Liver (tissue), 3 donors: ENCODE measurements at regions not wholly inside any gene's neighbourhood (a gene's known extent, or its start where the extent isn't known, plus 50 kb on each side); places are given as distances from the start of the nearest gene placed in this dataset.

Experiments used
- GABPA ChIP-seq, 2 donors: IDR thresholded peaks in 1 of 2; conservative IDR thresholded peaks in 1 of 2; 2 replicates each; pipeline ENCODE4 v1.6.1; 2016; ENCODE audit warnings: antibody characterized with exemption in 2 of 2, mild to moderate bottlenecking in 1 of 2, moderate library complexity in 1 of 2
- TAF1 ChIP-seq: conservative IDR thresholded peaks from 2 replicates; pipeline ENCODE4 v1.6.1; 2016; ENCODE audit warnings: antibody characterized with exemption, mild to moderate bottlenecking
- TF ChIP-seq, protein P1 (sequence below): fragments of 150-350 bp; IDR thresholded peaks from 2 replicates; pipeline ENCODE4 v1.5.1; 2017; ENCODE audit warnings: improper control_type of control experiment, low read depth, low read length; ENCODE audit not compliant: missing input control
- TF ChIP-seq, protein P2 (sequence below): IDR thresholded peaks from 2 replicates; pipeline ENCODE4 v1.6.1; 2016; ENCODE audit warnings: antibody characterized with exemption
- TF ChIP-seq, protein P3 (sequence below): IDR thresholded peaks from 2 replicates; pipeline ENCODE4 v1.6.1; 2016; ENCODE audit warnings: antibody characterized with exemption, mild to moderate bottlenecking
- donor health status: healthy.
- donor health status: healthy.

DNA sequence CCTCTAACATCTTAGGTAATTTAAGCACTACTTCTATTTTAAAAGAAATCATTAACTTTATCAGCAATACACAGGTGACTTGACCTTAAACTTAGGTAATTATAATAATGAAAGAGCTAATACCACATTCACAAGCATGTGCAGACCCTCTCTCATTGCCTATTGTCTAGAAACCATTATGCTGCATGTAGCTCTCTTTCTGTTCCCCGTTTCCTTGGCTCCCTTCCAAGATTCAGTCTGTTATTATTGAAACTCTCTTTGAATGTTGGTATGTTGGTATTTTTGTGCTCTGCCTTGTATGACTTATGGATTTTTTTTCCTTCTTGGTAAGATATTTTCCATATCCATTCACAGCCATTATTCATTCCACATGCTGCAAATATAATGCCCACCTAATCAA, 201.2 kb downstream of the CDCA7 start:
- TF ChIP-seq, protein P1, sequence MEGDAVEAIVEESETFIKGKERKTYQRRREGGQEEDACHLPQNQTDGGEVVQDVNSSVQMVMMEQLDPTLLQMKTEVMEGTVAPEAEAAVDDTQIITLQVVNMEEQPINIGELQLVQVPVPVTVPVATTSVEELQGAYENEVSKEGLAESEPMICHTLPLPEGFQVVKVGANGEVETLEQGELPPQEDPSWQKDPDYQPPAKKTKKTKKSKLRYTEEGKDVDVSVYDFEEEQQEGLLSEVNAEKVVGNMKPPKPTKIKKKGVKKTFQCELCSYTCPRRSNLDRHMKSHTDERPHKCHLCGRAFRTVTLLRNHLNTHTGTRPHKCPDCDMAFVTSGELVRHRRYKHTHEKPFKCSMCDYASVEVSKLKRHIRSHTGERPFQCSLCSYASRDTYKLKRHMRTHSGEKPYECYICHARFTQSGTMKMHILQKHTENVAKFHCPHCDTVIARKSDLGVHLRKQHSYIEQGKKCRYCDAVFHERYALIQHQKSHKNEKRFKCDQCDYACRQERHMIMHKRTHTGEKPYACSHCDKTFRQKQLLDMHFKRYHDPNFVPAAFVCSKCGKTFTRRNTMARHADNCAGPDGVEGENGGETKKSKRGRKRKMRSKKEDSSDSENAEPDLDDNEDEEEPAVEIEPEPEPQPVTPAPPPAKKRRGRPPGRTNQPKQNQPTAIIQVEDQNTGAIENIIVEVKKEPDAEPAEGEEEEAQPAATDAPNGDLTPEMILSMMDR, result no peak
- TF ChIP-seq, protein P2, sequence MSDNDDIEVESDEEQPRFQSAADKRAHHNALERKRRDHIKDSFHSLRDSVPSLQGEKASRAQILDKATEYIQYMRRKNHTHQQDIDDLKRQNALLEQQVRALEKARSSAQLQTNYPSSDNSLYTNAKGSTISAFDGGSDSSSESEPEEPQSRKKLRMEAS, result no peak
- TF ChIP-seq TAF1 (no peak), GABPA (IDR thresholded peaks at IDR 0.05 in 1 of 2, conservative IDR thresholded peaks at IDR 0.05 in 1 of 2) (no peak)
- TF ChIP-seq, protein P3, sequence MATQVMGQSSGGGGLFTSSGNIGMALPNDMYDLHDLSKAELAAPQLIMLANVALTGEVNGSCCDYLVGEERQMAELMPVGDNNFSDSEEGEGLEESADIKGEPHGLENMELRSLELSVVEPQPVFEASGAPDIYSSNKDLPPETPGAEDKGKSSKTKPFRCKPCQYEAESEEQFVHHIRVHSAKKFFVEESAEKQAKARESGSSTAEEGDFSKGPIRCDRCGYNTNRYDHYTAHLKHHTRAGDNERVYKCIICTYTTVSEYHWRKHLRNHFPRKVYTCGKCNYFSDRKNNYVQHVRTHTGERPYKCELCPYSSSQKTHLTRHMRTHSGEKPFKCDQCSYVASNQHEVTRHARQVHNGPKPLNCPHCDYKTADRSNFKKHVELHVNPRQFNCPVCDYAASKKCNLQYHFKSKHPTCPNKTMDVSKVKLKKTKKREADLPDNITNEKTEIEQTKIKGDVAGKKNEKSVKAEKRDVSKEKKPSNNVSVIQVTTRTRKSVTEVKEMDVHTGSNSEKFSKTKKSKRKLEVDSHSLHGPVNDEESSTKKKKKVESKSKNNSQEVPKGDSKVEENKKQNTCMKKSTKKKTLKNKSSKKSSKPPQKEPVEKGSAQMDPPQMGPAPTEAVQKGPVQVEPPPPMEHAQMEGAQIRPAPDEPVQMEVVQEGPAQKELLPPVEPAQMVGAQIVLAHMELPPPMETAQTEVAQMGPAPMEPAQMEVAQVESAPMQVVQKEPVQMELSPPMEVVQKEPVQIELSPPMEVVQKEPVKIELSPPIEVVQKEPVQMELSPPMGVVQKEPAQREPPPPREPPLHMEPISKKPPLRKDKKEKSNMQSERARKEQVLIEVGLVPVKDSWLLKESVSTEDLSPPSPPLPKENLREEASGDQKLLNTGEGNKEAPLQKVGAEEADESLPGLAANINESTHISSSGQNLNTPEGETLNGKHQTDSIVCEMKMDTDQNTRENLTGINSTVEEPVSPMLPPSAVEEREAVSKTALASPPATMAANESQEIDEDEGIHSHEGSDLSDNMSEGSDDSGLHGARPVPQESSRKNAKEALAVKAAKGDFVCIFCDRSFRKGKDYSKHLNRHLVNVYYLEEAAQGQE, result no peak
